GM18507 (cell line): ENCODE measurements at regions not wholly inside any gene's neighbourhood (a gene's known extent, or its start where the extent isn't known, plus 50 kb on each side); places are given as distances from the start of the nearest gene placed in this dataset.

Source experiments
- DNase-seq: peaks from one replicate; pipeline ENCODE4 v3.0.0; 2011; ENCODE audit warnings: low read depth; ENCODE audit not compliant: insufficient read length; ENCODE audit errors: extremely low spot score
- FAIRE-seq: peaks from 2 replicates; lab custom pipeline; 2011; peaks lifted over from hg19 to GRCh38; lab: Jason Lieb, UNC

- FAIRE-seq, result no peak
- no peak for DNase-seq
These were observed 748.5 kb downstream of the BRD1 start for GRCh38 chr22:49079027-49079725.

- DNase-seq (no peak), FAIRE-seq (no peak)
These were observed 749.5 kb downstream of the BRD1 start for GRCh38 chr22:49078076-49078710.

- DNase-seq, result no peak
- no peak for FAIRE-seq
These were observed 750.1 kb downstream of the BRD1 start for GRCh38 chr22:49077586-49077985.

GRCh38 chr22:49077036-49077393 lies 750.7 kb downstream of the BRD1 start:
- FAIRE-seq, result no peak
- no peak for DNase-seq

GRCh38 chr22:49076300-49077035 lies 751.2 kb downstream of the BRD1 start:
- DNase-seq (no peak), FAIRE-seq (no peak)

- no peak for FAIRE-seq
- DNase-seq, result no peak
These were observed 752.5 kb downstream of the BRD1 start for GRCh38 chr22:49075150-49075549.

- FAIRE-seq (no peak), DNase-seq (no peak)
These were observed 753.7 kb downstream of the BRD1 start for GRCh38 chr22:49073873-49074417.

- FAIRE-seq (no peak), DNase-seq (no peak)
These were observed 754.6 kb downstream of the BRD1 start for GRCh38 chr22:49072996-49073645.

GRCh38 chr22:49070501-49070900 lies 757.2 kb downstream of the BRD1 start:
- FAIRE-seq, result no peak
- DNase-seq, result no peak

GRCh38 chr22:49068861-49069500 lies 758.7 kb downstream of the BRD1 start:
- DNase-seq (no peak), FAIRE-seq (no peak)

GRCh38 chr22:49067504-49067903 lies 760.2 kb downstream of the BRD1 start:
- DNase-seq (no peak), FAIRE-seq (no peak)

- DNase-seq (no peak), FAIRE-seq (no peak)
These were observed 761.1 kb downstream of the BRD1 start for GRCh38 chr22:49066619-49067018.

GRCh38 chr22:49064836-49065235 lies 762.8 kb downstream of the BRD1 start:
- DNase-seq (no peak), FAIRE-seq (no peak)

- no peak for DNase-seq
- no peak for FAIRE-seq
These were observed 764.2 kb downstream of the BRD1 start for GRCh38 chr22:49063545-49063890.

- FAIRE-seq (no peak), DNase-seq (no peak)
These were observed 764.7 kb downstream of the BRD1 start for GRCh38 chr22:49062802-49063544.

GRCh38 chr22:49062155-49062801 lies 765.4 kb downstream of the BRD1 start:
- FAIRE-seq (no peak), DNase-seq (no peak)

- DNase-seq, result no peak
- no peak for FAIRE-seq
These were observed 769.8 kb downstream of the BRD1 start for GRCh38 chr22:49057910-49058309.

GRCh38 chr22:49056301-49056700 lies 771.4 kb downstream of the BRD1 start:
- no peak for FAIRE-seq
- no peak for DNase-seq

- FAIRE-seq, result no peak
- DNase-seq, result no peak
These were observed 772.3 kb downstream of the BRD1 start for GRCh38 chr22:49055406-49055805.
